GM10266 (cell line): ENCODE measurements at regions not wholly inside any gene's neighbourhood (a gene's known extent, or its start where the extent isn't known, plus 50 kb on each side); places are given as distances from the start of the nearest gene placed in this dataset.

Source experiments
- DNase-seq: peaks from one replicate; pipeline ENCODE4 v3.0.0; 2012; ENCODE audit errors: extremely low spot score
- TF ChIP-seq, protein P1 (sequence below): IDR thresholded peaks from 2 replicates; pipeline ENCODE4 v1.5.1; 2012; ENCODE audit warnings: mild to moderate bottlenecking, low read depth; ENCODE audit not compliant: control insufficient read depth, insufficient read depth; ENCODE audit errors: missing control alignments

DNA sequence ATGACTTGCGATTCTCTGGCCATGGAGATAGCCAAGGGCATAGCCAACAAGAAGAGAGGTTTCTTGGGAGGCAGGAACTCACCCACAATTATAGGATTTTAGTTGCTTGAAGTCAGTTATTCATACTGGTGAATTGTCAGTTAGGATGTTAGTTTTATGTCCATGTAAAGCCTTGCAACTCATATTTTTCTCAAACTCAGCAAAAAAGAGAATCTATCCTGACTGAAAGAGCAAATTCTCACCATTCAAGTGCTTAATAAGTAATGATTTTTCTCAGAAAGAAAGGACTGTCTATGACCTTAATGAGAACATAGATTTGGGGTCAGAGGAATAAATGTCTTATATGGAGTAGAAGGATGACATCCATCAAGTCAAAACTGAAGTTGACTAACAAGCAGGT, 934.5 kb downstream of the STPG2 start:
- no peak for DNase-seq
- TF ChIP-seq, protein P1, sequence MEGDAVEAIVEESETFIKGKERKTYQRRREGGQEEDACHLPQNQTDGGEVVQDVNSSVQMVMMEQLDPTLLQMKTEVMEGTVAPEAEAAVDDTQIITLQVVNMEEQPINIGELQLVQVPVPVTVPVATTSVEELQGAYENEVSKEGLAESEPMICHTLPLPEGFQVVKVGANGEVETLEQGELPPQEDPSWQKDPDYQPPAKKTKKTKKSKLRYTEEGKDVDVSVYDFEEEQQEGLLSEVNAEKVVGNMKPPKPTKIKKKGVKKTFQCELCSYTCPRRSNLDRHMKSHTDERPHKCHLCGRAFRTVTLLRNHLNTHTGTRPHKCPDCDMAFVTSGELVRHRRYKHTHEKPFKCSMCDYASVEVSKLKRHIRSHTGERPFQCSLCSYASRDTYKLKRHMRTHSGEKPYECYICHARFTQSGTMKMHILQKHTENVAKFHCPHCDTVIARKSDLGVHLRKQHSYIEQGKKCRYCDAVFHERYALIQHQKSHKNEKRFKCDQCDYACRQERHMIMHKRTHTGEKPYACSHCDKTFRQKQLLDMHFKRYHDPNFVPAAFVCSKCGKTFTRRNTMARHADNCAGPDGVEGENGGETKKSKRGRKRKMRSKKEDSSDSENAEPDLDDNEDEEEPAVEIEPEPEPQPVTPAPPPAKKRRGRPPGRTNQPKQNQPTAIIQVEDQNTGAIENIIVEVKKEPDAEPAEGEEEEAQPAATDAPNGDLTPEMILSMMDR = no peak

DNA sequence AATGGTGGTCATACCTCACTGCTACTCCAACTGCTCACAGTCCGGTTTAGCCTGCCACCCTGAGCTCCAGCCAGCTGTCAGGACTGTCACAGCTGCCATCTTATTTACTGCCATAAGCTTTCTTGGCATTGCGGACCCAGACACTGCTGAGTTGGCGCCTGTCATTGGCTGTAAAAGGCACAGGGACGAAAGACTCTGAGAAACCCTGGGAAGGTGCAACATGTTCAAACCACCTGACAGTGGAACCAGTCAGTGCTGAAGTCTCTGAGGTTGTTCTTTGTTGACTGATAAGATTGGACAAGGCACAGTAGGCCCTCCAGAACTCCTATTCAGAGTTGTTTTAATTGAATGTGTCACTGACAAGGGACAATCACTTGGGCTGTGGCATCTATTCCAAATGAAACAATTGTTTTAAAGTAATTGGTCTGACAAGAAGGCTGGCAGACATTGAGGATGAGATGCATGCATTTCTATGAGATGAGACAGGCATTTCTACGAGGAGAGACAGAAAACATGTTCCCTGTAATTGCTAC, 927.8 kb downstream of the STPG2 start:
- TF ChIP-seq, protein P1 = no peak
- no peak for DNase-seq

DNA sequence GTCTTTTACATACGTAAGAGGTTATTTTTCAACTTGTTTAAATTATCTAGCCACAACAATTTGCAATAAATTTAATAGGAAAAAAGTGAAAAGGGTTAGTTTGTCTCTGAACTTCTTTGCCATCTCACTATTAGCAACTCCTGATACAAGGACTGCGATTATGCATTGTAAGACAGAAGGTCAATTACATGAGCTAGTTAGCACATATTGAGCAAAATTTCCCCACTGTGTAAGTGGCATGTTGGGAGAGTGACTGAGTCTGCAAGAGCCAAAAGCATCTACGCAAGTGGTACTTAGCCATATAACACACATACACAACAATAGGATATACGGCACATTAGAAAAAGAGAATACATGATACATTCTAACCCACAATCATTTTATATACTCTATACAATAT, 927.2 kb downstream of the STPG2 start:
- DNase-seq = no peak
- TF ChIP-seq, protein P1 = no peak

DNA sequence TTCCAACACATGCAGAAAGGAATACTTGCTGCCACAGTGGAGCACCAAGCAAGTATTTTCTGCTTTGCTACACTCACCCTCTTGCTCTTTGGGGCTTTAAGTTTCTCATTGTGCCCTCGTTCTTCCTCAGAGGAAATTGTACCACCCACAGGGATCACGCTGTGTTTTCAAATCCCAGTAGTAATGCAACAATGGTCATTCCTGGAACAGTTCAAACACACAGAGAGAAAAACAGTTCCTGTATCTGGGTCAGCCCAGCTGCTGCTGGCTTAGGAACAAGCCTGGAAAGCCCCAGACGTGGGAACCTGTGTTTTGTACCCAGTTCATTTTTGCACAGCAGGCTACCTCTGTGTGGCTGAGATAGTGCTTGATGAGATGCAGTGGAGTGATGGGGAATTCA, 907.8 kb downstream of the STPG2 start:
- no peak for DNase-seq
- TF ChIP-seq, protein P1 = no peak

DNA sequence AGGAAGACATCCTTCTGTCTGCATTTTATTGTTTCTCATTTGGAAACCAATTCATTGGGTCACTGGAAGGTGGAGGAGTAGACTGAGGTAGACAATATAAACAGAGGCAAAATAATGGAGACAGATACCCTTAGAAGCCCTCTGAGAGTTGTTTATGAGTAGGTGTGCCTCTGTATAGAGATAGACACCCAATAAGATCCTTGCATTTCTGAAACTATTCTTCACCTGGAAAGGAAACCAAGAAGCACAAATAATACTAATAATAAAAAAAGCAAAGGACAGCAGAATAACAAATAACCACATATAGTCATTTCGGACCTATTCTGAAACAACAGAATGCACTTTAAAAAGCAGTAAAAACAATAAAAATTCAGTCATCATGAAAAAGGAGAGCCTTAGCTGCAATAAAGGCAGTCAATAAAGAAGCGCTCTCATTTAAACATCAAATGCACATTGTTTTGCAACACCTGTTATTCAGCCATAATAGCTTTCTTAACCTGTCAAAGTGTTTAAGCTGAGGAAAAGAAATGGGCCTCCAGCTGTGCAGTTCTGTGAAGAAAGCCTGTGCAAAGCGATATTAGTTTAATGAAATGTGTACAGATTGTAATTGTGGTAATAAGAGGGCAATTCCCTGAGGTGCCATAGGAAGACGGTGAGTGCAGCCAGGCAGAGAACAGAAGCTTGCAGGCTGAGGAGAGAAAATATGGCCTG, 904.2 kb downstream of the STPG2 start:
- TF ChIP-seq, protein P1 = no peak
- no peak for DNase-seq

DNA sequence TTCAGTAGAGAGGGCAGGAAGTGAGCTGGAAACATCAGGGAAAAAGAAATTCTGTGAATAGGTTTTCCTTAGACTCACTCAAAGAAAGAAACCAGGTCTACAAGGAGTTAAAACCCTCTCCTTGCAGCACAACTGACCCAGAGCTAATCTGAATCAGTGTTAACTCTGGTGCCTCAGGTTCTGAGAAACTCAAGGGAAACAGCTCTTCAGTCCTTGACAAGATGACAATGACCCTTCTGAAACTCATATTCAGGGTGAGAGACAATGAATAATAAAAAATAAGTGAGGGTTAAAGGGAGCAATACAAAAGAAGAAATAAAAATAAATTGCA, 903.6 kb downstream of the STPG2 start:
- TF ChIP-seq, protein P1 = no peak

DNA sequence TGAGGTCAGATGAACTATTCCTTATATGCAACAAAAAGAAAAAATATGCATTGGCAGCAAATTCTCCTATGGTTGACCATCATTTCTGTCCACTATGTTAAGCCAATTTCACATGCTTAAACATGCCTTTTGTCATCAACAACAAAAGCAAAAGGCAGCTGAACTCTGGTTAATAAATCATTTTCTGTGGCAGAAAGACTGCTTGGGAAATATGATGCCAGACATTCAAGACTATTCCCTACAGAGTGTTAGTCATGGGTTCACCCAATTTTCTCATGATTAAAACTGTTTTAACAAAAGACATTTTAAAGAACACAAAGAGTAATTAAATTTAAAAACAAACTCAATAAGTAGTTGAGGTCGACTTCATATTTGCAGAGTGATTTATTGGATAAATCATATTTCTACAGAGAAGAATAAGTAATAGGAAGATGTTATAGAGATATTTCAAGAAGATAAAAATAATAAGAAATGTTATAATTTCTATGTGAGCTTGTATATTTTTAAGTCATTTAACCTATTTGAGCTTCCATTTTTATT, 890.6 kb downstream of the STPG2 start:
- TF ChIP-seq, protein P1 = no peak
- no peak for DNase-seq

More for the DNA sequence above, 903.6 kb downstream of the STPG2 start:
- no peak for DNase-seq
